AG04449 (cell line): ENCODE measurements at regions not wholly inside any gene's neighbourhood (a gene's known extent, or its start where the extent isn't known, plus 50 kb on each side); places are given as distances from the start of the nearest gene placed in this dataset.

Experiments used
- CTCF ChIA-PET: fragments of 350-600 bp; formaldehyde crosslinking; extraction: SDS; loops from one replicate; lab custom pipeline; 2021; ENCODE audit warnings: antibody characterized with exemption; lab: Yijun Ruan, JAX
- POLR2A ChIA-PET: fragments of 400-600, 350-600 bp; formaldehyde crosslinking; extraction: SDS; loops from one replicate; lab custom pipeline; 2020; ENCODE audit warnings: antibody characterized with exemption, inconsistent platforms; lab: Yijun Ruan, JAX
- DNase-seq: peaks from one replicate; pipeline ENCODE4 v3.0.0-alpha.2; 2010; ENCODE audit warnings: low read depth, low spot score
- H3K4me3 ChIP-seq: 2 replicates; pipeline ENCODE4 v1.5.1; 2011; ENCODE audit warnings: low read depth, mild to moderate bottlenecking, control low read depth, low read length
- CTCF ChIP-seq: IDR thresholded peaks from one replicate; pipeline ENCODE4 v1.5.1; 2011; ENCODE audit warnings: mild to moderate bottlenecking, moderate library complexity, low read length, control low read depth, inconsistent platforms; ENCODE audit not compliant: insufficient read depth; ENCODE audit errors: missing control alignments

DNA sequence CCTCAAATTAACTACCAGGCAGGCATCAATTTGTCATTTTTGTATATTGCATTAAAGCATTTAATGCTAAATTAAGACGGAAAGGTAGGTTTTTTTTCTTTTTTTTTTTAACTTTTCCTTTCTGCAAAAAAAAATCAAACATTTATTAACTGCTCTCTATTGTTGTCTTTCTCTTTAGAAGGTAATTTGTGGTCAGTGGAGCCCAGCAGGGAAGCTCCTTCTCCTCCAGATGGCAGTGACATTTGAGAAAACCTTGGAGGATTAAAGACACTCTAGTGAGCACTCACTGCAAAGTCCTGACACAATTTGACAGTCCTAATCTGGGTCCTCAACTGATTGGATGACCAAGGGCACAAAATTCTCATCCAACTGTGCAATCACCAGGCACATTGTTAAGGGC, 102.4 kb downstream of the SLIT2 start:
- DNase-seq, result no peak
- TF ChIP-seq CTCF, result no peak
- POLR2A ChIA-PET, result no interaction called here
- CTCF ChIA-PET, result no interaction called here
- no peak overlapping the region for H3K4me3 ChIP-seq

GRCh38 chr4:20356565-20356964, 104.9 kb downstream of the SLIT2 start:
- POLR2A ChIA-PET, result interaction anchor here (0.5 kb wide), 1 partner anchor 45 kb away, joined by 3 read pairs; no protein-coding TSS in a partner anchor
- TF ChIP-seq CTCF, result no peak
- no peak overlapping the region for H3K4me3 ChIP-seq
- CTCF ChIA-PET, result no interaction called here
- no peak for DNase-seq

GRCh38 chr4:20358110-20358509, 106.4 kb downstream of the SLIT2 start:
- CTCF ChIA-PET, result no interaction called here
- POLR2A ChIA-PET, result no interaction called here

GRCh38 chr4:20359692-20360091, 108.0 kb downstream of the SLIT2 start:
- no peak overlapping the region for H3K4me3 ChIP-seq
- no peak for TF ChIP-seq CTCF
- ChIA-PET POLR2A (no interaction called here), CTCF (no interaction called here)
- DNase-seq, result no peak

More at GRCh38 chr4:20358110-20358509, 106.4 kb downstream of the SLIT2 start:
- no peak overlapping the region for H3K4me3 ChIP-seq
- no peak for DNase-seq
- no peak for TF ChIP-seq CTCF

- CTCF ChIA-PET, result interaction anchor here (1.3 kb wide), 1 partner anchor 182 kb away, joined by 3 read pairs; no protein-coding TSS in a partner anchor
- DNase-seq, result no peak
Measured at GRCh38 chr4:20362148-20362547, 110.4 kb downstream of the SLIT2 start.

DNA sequence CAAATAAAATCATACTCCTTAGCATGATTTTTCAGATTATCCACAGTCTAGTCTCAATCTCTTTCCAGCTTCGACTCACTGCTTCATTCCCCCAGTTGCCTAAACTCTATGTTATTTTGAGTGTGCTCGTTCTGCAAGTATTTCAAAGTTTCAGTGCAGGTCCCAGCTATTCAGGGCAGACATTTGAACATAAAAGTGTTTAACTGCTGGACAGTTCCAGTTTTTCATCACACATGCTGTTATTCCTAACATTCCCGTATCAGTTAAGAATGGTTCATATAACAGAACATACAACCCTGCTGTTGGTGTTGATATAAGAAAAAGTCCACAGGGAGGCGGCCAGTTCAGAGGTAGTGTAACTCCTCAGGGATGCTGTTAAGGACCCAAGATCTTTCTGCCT, 113.3 kb downstream of the SLIT2 start:
- ChIA-PET POLR2A (no interaction called here), CTCF (interaction anchor here (1.2 kb wide), 1 partner anchor 14 kb away, joined by 3 read pairs; no protein-coding TSS in a partner anchor)
- H3K4me3 ChIP-seq, result no peak overlapping the region
- DNase-seq, result no peak
- no peak for TF ChIP-seq CTCF

More at GRCh38 chr4:20362148-20362547, 110.4 kb downstream of the SLIT2 start:
- no peak overlapping the region for H3K4me3 ChIP-seq
- POLR2A ChIA-PET, result no interaction called here
- TF ChIP-seq CTCF, result no peak
